Neural cell (in vitro differentiated cells): ENCODE measurements at regions not wholly inside any gene's neighbourhood (a gene's known extent, or its start where the extent isn't known, plus 50 kb on each side); places are given as distances from the start of the nearest gene placed in this dataset.

ENCODE experiments used
- CTCF ChIP-seq: fragments of 450-650 bp; IDR thresholded peaks from 2 replicates; pipeline ENCODE4 v1.5.1; 2014; ENCODE audit warnings: antibody characterized with exemption, mild to moderate bottlenecking, moderate library complexity; ENCODE audit not compliant: poor library complexity, severe bottlenecking
- EP300 ChIP-seq: fragments of 450-650 bp; conservative IDR thresholded peaks from 2 replicates; pipeline ENCODE4 v1.6.1; 2014; ENCODE audit warnings: antibody characterized with exemption, mild to moderate bottlenecking, moderate library complexity; ENCODE audit not compliant: poor library complexity, severe bottlenecking
- EZH2 ChIP-seq: fragments of 200-600, 300-800 bp; shearing (Covaris generic), sonication (generic); IDR thresholded peaks from 2 replicates; pipeline ENCODE4 v1.6.1; 2014; ENCODE audit warnings: antibody characterized with exemption, low read length, borderline replicate concordance, mild to moderate bottlenecking; ENCODE audit not compliant: insufficient read depth, poor library complexity, severe bottlenecking
- RAD21 ChIP-seq: fragments of 450-650 bp; conservative IDR thresholded peaks from 2 replicates; pipeline ENCODE4 v1.6.1; 2014; ENCODE audit warnings: antibody characterized with exemption, mild to moderate bottlenecking, moderate library complexity
- REST ChIP-seq: IDR thresholded peaks from 2 replicates; pipeline ENCODE4 v1.6.1; 2012; ENCODE audit warnings: borderline replicate concordance
- SMC3 ChIP-seq: fragments of 450-650 bp; conservative IDR thresholded peaks from 2 replicates; pipeline ENCODE4 v1.6.1; 2014; ENCODE audit warnings: antibody characterized with exemption, mild to moderate bottlenecking, moderate library complexity; ENCODE audit not compliant: poor library complexity
- TAF1 ChIP-seq: IDR thresholded peaks from 2 replicates; pipeline ENCODE4 v1.6.1; 2012; ENCODE audit warnings: low read depth

GRCh38 chr11:106548406-106548805, 469.9 kb downstream of the GUCY1A2 start:
- TF ChIP-seq EP300 (no peak), CTCF (no peak), TAF1 (no peak), RAD21 (no peak), SMC3 (no peak), EZH2 (no peak), REST (no peak)
